ENCODE measurements at regions not wholly inside any gene's neighbourhood (a gene's known extent, or its start where the extent isn't known, plus 50 kb on each side); places are given as distances from the start of the nearest gene placed in this dataset.

DNA sequence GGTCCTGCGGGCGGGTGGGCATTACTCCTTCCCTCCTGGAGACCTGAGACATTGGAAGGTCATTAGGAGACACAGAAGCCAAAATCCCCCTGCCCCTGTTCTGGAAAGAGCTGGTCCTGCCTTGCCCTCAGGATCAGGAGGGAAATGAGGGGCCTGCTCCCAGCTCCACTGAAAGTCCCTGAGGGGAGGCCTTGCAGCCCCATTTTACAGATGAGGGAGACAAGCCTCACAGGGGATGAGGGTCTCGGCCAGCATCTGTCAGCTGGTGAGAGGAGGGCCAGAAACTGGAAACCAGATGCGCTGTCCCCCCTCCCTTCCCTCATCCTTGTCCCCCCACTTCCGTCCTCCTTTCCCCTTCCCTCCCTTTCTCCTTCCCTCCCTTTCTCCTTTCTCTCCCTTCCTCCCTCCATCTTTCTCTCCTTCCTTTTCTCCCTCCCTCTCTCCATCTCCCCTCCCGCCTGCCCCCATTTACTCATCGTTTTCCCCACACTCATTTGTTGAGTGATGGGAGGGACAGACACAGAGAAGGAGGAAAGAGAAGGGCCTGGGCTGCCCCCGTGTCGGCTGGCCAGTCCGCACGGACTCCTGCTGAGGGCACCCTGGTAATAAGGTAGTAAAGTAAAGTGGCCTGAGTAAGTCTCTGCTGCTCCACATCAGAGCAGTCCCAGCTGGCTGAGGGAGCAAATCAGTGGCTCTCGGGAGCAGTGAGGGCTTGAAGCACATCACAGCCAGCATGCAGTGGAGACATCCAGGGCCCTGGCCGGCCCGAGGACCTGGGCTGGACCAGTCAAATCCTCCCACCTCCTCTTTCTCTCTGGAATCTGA is 112.4 kb upstream of the ALDH1A3 start:
- no peak for TF ChIP-seq TAF1 (IDR thresholded peaks at IDR 0.05; ENCODE audit: borderline replicate concordance, insufficient read depth, low read length)
- no peak for TF ChIP-seq POLR2AphosphoS5 (IDR thresholded peaks at IDR 0.05; ENCODE audit: low read depth, low read length)
- TF ChIP-seq SIN3A (IDR thresholded peaks at IDR 0.05; ENCODE audit: borderline replicate concordance, insufficient read depth, low read length), result no peak
- no peak for TF ChIP-seq REST (IDR thresholded peaks at IDR 0.05; ENCODE audit: insufficient read depth in 1 of 2, low read depth in 2 of 2, low read length in 2 of 2)
- no peak for TF ChIP-seq FOXP2 (optimal IDR thresholded peaks at IDR 0.05; ENCODE audit: borderline replicate concordance, extremely low read depth, extremely low read length, insufficient read depth)
